ENCODE measurements at regions not wholly inside any gene's neighbourhood (a gene's known extent, or its start where the extent isn't known, plus 50 kb on each side); places are given as distances from the start of the nearest gene placed in this dataset.
A peak's percentile ranks its signal among the peaks of the same experiment; 100 is the strongest.

- no peak for DNase-seq
Measured at GRCh38 chr5:8870349-8870958, 675.4 kb downstream of the SEMA5A start.

DNA sequence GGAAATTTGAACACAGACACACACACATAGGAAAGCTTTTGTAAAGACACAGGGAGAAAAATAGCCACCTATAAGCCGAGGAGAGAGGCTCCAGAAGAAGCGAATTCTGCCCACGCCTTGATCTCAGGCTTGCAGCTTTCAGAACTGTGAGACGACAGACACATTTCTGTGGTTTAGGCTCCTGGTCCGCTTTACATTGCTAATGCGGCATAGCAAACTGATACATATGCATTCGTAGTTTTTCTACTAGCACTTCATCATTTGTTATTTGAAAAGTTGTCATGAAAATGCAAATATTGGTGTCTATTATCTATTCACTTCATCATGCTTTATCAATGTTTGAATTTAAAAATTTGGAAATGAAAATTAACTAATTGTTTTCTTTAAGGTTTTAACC lies 674.9 kb downstream of the SEMA5A start:
- DNase-seq: no peak

DNA sequence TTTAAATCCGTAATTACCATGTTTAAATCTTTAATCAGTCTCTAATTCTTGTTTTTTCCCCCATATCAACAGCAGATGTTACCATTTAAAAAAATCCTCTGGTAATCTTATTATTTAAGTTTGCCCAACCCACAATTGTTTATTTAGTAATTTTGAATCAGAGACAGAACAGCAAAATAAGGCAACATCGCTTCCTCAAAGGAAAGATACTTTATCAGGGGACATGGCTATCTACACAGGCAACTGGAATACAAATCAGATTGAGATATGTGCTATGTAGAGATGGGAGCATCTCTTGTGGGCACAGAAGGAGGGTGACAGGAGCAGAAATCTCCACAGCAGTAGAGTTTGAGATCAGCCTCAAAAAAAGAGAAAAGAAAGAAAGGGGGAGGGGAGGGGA lies 674.4 kb downstream of the SEMA5A start:
- DNase-seq: no peak

DNA sequence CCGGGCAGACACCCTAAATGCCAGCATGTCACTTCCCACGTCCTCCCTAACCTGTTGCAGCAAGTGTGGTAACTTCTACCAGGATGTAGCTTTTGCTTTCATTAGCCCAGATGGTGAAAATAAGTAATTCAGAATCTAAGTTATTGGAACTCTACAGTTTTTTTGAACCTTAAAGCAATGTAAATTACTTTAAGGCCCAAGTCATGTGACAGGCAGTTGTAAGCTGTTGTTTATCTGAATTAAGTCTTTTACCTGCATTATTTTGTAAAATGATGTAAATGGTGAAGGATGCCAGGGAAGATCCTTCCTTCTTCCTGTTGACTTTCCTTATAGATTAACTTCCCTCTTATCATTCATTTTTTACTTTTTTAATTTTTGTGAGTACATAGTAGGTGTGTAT lies 670.2 kb downstream of the SEMA5A start:
- DNase-seq: no peak

- no peak for DNase-seq
Measured at GRCh38 chr5:8879248-8879647, 666.6 kb downstream of the SEMA5A start.

- DNase-seq: no peak
Measured at GRCh38 chr5:8884029-8884428, 661.8 kb downstream of the SEMA5A start.

GRCh38 chr5:8892926-8893325 lies 652.9 kb downstream of the SEMA5A start:
- no peak for DNase-seq

DNA sequence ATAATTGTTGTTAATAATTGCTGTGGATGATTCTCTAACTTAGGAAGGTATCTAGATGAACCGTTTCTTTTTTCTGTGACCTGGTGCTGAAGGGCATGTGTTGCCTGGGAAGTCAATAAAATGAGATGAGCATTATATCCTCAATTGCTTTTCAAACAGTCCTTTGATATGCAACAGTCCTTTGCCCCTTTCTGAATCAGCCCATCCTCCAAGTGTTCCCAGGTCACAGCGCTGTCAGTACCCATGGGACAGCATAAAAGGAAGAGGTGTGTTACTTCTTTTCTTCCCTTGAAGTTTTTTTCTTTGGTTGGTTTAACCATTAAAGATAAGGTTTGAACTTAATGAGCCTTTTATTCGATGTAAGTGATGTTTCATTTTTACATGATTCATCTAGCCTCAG lies 651.8 kb downstream of the SEMA5A start:
- no peak for DNase-seq

DNA sequence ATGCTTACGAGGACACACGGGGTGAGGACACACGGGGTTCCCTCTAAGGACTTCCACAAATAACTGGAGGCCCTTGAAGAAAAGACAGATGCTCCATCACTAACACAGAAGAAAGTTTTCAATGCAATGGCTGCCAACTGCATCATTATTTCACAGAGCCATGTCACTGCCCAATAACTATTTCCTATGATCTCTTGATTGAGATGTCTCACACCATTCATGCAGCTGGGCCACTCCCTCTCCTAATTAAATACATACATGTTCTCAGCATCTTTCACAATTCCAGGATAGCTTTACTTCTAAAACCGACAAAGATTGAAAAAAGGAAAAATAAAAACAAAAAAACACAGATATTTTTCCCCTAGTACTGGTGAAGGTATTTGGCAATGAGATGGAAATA lies 650.8 kb downstream of the SEMA5A start:
- DNase-seq: no peak

DNA sequence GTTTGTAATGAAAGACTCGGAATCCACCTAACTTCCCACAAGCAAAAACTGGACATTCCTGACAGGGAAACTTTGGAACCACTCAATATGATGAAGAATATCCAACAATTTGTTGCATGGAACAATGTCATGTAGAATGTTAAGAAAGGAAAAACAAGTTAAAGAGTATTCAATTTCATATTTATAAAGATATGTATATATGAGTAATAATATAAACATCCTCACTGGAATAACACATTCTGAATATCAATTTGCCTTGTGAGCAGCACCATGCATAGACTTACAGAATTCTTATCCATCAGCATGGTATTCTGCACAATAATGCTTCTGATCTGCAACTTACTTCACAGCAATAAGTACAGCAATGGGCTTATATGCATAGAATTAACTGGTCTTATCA lies 650.3 kb downstream of the SEMA5A start:
- DNase-seq: no peak

- DNase-seq: no peak
Measured at GRCh38 chr5:8897316-8897715, 648.6 kb downstream of the SEMA5A start.

- peak; percentile 98 for DNase-seq
Measured at GRCh38 chr5:8905021-8905420, 640.9 kb downstream of the SEMA5A start.

DNA sequence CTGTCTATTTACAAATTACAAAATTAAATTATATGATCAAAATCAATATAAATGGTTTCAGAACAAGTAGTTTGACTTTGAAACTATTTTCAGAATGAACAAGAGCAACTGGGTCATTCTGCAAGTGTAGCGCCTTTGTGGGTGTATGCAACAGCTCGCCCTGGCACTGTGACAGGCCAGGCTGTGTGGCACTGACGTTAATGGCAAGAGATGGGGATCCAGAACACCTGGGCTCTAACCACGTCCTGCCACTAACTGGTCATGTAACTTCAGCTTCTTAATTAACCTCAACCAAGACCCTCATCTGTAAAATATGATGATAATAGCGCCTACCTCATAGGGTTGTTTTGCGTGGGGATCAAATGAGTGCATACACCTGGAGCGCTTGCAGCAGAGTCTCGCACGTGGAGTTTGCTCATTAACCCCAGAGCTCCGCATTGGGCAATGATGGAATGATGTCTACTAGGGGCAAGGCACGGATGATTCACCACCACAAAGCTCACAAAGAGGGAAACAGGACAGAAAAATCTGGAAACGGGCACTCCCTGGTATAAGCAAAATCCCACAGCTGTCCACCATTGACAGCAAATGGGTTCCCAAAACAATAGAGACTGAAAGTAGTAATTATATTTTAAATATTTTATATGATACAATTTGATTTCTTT lies 639.4 kb downstream of the SEMA5A start:
- DNase-seq: no peak

- DNase-seq: no peak
Measured at GRCh38 chr5:8907168-8907868, 638.6 kb downstream of the SEMA5A start.

- no peak for DNase-seq
Measured at GRCh38 chr5:8908055-8908683, 637.7 kb downstream of the SEMA5A start.

GRCh38 chr5:8912106-8912505 lies 633.8 kb downstream of the SEMA5A start:
- DNase-seq: no peak

GRCh38 chr5:8913522-8913921 lies 632.4 kb downstream of the SEMA5A start:
- no peak for DNase-seq

- DNase-seq: no peak
Measured at GRCh38 chr5:8919096-8919495, 626.8 kb downstream of the SEMA5A start.

GRCh38 chr5:8923526-8923925 lies 622.3 kb downstream of the SEMA5A start:
- DNase-seq: no peak

DNA sequence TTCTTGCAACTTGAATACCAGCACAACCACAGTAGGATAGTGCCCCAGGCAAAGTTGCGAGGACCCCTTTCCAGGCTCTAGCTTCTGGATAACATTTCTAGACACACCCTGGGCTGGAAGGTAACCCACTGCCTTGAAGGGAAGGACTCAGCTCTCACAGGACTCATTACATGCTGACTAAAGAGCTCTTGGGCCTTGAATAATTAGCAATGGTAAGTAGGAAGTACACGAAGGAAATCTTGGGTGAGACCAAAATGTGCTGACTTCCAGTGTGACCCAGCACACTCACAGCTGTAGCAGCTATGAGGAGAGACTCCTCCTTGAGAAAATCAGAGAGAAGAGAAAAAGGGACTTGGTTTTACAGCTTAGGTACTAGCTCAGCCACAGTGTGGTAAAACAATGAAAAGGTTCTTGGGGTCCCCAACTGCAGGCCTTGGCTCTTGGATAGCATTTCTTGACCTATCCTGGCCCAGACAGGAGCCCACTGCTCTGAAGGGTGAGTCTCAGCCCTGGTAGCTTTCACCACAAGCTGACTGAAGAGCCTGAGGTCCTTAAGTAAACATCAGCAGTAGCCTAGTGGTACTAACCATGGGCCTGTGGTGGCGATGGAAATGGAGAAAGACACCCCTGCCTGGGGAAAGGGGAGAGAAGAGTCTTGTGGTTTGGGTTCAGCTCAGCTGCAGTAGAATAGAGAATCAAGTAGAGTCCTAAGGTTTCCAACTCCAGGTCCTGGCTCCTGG lies 621.7 kb downstream of the SEMA5A start:
- DNase-seq: no peak

DNA sequence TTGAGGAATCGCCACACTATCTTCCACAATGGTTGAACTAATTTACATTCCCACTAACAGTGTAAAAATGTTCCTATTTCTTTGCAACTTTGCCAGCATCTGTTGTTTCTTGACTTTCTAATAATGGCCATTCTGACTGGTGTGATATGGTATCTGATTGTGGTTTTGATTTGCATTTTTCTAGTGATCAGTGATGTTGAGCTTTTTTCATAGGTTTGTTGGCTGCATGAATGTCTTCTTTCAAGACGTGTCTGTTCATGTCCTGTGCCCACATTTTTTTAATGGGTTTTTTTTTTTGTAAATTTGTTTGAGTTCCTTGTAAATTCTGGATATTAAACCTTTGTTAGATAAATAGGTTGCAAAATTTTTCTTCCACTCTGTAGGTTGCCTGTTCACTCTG lies 615.9 kb downstream of the SEMA5A start:
- no peak for DNase-seq

DNA sequence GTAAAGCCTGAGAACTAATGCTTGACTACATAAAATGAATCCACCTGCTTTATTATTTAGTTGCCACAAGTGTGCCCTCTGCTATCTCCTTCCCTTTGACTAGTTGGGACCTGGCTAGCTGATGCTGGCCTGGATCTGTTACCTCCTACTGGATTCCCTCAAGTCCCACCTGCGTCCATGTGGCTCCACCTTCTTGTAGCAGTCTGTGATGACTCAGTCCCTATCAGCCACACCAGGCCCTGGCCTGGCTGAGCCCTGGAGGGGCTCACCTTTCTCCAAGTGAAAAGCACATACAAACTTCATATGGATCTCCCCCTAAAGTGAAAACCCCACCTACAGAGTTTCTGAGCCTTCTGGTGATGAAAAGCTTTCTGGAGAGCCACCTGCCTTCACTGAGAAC lies 611.4 kb downstream of the SEMA5A start:
- no peak for DNase-seq

DNA sequence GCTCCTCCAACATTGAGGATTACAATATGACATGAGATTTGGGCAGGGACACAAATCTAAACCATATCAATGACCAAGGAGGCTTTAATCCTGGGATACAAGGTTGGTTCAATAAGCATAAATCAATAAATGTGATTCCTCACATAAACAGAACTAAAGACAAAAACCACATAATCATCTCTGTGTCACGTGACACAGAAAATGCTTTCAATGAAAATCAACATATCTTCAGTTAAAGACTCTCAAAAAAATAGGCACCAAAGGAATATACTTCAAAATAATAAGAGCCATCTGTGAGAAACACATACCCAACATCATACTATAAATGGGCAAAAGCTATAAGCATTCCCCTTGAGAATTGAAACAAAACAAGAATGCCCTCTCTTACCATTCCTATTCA lies 604.9 kb downstream of the SEMA5A start:
- DNase-seq: no peak
